HFF-Myc (cell line): ENCODE measurements at regions not wholly inside any gene's neighbourhood (a gene's known extent, or its start where the extent isn't known, plus 50 kb on each side); places are given as distances from the start of the nearest gene placed in this dataset.

Source experiments
- DNase-seq: peaks from one replicate; pipeline ENCODE4 v3.0.0-alpha.2; 2011; ENCODE audit warnings: low read depth; ENCODE audit errors: extremely low read depth
- H3K4me3 ChIP-seq: replicated peaks from 2 replicates; pipeline ENCODE4 v1.5.1; 2011; ENCODE audit warnings: low read depth, mild to moderate bottlenecking, control low read depth, low read length
- TF ChIP-seq, protein P1 (sequence below): IDR thresholded peaks from 2 replicates; pipeline ENCODE4 v1.5.1; 2012; ENCODE audit warnings: mild to moderate bottlenecking, low read depth, low read length, control low read depth; ENCODE audit errors: missing control alignments

DNA sequence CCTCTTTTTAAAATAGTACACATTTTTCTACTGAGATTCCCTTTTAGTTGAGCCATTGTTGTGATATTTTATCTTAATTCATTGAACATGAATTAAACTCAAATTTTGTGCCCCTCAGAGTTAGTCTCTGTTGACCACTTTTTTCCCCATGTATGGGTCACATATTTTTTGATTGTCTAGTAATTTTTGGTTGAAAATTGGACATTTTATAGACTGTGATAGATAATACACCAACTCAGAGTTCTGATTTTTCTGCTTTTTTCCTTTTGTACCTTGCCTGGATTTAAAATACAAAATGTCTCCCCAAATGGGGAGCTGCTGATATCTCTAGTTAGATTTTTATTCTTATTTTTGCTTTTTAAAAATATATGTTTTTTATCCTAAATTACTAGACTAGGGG lies 291.8 kb upstream of the CITED2 start:
- TF ChIP-seq, protein P1, sequence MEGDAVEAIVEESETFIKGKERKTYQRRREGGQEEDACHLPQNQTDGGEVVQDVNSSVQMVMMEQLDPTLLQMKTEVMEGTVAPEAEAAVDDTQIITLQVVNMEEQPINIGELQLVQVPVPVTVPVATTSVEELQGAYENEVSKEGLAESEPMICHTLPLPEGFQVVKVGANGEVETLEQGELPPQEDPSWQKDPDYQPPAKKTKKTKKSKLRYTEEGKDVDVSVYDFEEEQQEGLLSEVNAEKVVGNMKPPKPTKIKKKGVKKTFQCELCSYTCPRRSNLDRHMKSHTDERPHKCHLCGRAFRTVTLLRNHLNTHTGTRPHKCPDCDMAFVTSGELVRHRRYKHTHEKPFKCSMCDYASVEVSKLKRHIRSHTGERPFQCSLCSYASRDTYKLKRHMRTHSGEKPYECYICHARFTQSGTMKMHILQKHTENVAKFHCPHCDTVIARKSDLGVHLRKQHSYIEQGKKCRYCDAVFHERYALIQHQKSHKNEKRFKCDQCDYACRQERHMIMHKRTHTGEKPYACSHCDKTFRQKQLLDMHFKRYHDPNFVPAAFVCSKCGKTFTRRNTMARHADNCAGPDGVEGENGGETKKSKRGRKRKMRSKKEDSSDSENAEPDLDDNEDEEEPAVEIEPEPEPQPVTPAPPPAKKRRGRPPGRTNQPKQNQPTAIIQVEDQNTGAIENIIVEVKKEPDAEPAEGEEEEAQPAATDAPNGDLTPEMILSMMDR: no peak
- H3K4me3 ChIP-seq: no peak overlapping the region
- no peak for DNase-seq

DNA sequence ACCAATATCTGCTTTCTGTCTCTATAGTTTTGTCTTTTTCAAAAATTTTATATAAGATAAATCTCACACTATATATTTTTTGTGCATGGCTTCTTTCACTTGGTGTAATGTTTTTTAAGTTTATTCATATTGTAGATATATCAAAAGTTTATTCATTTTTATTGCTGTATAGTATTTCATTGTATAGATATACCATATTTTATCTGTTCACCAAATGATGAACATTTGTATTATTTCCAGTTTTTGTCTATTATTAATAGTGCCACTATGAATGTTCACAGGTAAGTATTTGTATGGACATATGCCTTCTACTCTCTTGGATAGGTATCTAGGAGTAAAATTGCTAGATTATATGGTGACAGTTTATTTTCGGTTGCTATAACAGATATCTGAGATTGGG lies 289.5 kb upstream of the CITED2 start:
- no peak for DNase-seq
- TF ChIP-seq, protein P1: no peak
- no peak overlapping the region for H3K4me3 ChIP-seq

DNA sequence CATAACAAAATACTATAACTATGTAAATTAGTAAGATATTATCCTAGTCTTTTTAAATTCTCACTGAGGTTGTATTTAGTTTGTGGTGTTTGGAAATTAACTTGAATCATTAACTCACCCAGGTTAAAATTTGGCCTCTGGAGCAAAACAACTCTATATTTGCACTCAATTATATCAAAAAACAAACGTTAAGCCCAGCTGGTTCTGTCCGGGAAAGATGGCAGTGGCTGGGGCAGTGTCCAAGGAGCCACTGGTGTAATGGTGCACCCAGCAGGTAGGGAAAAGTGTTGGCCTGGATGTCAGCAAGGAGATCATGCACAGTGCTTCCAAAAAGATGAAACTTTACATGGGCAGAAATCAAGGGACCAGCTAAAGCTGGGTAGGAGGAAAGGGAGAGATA lies 285.3 kb upstream of the CITED2 start:
- TF ChIP-seq, protein P1: no peak
- DNase-seq: no peak
- H3K4me3 ChIP-seq: no peak overlapping the region

DNA sequence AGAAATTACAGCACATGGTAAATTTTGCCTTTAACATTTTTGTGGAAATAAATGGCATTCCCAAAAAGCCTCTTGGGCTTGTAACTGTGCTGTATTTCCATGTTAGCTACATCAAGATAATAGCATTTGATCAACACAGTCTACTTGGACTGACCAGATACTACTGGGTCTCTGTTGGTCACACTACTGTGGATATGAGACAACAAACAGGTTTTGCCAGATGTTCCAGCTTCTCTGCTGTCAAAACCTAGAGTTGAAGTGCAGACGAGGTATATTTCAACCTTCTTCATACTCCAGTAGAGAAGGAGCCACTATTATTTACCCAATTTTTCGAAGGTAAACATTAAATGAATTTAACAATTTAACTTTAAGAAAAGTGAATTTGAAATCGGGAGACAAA lies 284.7 kb upstream of the CITED2 start:
- DNase-seq: no peak
- no peak overlapping the region for H3K4me3 ChIP-seq
- TF ChIP-seq, protein P1: no peak

DNA sequence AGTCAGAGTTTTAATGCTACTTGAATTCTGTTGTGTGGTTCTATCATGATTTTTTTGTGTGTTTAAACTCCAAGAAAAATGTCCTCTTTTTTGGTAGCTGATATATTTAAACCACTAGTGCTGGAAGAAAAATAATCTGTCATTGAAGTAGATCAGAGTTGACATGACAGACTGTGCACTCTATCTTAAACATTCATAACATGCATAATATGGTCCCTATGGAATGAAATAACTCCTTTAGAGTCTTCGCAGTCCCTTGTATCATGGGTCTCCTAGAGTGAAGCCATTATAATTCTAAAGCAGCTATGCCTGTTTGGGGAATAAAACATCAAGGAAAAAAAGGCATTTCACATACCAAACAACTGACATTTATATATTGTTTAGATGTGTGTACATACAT lies 282.7 kb upstream of the CITED2 start:
- TF ChIP-seq, protein P1: no peak
- no peak overlapping the region for H3K4me3 ChIP-seq
- no peak for DNase-seq

DNA sequence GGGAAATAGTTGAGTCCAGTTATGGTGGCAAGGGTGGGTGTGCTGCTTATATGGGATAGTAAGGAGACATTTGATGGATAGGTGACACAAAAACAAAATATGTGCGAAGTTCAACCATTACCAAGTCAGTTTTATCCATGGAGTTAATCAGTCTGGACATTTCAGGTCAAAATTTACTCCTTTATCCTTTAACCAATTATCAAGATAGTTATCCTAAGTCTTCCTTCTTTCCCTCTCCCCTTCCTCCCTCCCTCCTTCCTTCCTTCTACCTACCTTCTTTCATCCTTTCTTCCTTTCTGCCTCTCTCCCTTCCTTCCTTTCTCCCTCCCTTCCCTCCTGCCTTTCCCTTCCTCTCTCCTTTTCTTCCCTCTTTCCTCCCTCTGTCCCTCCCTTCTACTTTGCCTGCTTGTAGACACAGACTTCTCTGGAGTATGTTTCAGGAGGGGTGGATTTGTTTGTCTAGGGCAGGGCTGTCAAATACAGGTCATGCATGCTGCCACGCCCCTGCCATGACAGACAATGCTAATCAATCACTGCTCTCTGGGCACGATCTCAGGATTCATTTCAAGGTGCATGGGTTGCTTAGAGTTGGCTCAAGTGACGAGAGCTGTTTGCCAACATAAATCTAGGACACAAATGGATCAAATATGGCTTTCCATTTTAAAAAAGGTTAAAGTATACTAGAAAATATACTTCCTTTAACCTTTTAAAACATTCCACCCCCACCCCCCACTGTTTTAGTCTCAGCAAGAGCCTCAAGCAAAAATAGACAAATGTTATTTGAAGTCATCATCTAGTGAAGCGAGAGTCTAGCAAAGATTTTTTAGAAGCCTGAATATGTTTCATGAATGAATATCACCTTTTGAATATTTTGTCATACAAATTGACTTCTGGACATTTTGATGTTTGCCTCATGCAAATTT lies 281.6 kb upstream of the CITED2 start:
- DNase-seq: no peak
- TF ChIP-seq, protein P1: no peak
- no peak overlapping the region for H3K4me3 ChIP-seq
